AG08395 (cell line): ENCODE measurements at regions not wholly inside any gene's neighbourhood (a gene's known extent, or its start where the extent isn't known, plus 50 kb on each side); places are given as distances from the start of the nearest gene placed in this dataset.

Source experiments
- DNase-seq: peaks from one replicate; pipeline ENCODE4 v3.0.0; 2012; ENCODE audit warnings: mixed read lengths, low spot score

- DNase-seq = no peak
Observed at GRCh38 chr11:19519912-19520641, 192.6 kb upstream of the NAV2 start.

DNA sequence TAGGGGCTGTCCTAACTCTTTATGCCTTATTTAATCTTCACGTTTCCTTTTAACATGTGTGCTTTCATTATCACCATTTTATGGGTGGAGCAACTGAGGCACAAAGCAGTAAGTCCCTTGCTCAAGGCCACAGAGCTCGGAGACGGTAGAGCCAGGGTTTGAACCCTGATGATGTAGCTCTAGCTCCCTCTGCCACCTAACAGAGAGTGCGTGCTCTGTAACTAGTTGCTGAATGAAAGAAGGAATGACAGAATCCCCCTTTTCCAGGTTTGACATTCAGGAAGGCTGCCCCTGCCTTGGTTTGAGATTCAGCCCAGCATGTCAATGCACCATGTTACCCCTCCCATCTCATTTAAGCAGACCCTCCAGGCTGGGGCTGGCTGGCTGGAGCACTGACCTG is 193.3 kb upstream of the NAV2 start:
- DNase-seq = no peak

GRCh38 chr11:19513253-19513652 is 199.4 kb upstream of the NAV2 start:
- no peak for DNase-seq

DNA sequence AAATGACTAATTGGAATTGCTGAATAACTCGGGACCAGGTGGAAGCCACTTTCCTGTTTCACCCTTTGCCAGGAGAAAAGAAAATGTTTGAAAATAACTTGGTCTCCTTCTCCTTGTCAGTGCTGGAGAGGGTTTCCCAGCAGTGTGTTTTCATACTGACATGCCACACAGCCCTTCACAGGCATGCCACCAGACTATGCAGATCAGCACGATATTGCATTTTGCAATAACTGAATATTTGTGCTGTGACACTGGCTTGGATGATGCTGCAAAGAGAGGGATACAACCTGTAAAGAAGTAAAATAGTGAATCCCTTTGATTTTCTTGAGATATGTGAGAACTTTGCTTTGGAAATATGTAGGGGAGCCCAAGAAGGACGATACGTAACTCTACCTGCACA is 200.0 kb upstream of the NAV2 start:
- DNase-seq = no peak

- DNase-seq = no peak
Observed at GRCh38 chr11:19511413-19512183, 201.0 kb upstream of the NAV2 start.

GRCh38 chr11:19511066-19511412 is 201.6 kb upstream of the NAV2 start:
- no peak for DNase-seq

GRCh38 chr11:19510468-19510867 is 202.2 kb upstream of the NAV2 start:
- DNase-seq = no peak

GRCh38 chr11:19509215-19509614 is 203.4 kb upstream of the NAV2 start:
- no peak for DNase-seq

GRCh38 chr11:19508165-19508564 is 204.5 kb upstream of the NAV2 start:
- peak; percentile 66 for DNase-seq

DNA sequence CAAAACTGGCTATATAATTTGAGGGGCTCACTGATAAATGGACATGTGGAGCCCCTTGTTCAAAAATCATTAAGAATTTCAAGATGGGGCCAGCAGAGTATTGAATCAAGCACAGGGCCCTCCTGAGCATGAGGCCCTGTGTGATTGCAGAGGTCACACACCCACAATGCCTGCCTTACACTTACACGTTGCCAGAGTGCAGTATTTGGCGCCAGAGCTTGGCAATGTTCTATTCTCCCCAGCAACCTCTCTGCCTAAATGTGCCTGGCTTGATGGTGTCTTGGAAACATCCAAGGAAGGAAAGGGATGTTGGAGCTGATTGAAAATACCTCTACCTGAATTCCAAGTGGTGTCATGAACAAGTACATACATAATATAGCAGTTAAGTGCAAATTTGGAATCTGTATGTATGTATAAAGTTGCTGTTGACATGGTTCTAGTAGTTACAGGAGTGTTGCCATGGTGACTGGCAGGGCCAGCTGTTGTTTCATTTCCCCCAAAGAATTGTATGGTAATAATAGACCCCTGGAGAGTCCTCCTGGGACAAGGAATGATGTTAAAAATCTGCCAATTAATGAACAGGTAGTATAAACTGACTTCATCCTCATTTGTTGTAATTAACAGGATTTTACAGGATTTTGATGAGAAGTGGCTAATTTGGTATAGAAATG is 205.7 kb upstream of the NAV2 start:
- DNase-seq = no peak

DNA sequence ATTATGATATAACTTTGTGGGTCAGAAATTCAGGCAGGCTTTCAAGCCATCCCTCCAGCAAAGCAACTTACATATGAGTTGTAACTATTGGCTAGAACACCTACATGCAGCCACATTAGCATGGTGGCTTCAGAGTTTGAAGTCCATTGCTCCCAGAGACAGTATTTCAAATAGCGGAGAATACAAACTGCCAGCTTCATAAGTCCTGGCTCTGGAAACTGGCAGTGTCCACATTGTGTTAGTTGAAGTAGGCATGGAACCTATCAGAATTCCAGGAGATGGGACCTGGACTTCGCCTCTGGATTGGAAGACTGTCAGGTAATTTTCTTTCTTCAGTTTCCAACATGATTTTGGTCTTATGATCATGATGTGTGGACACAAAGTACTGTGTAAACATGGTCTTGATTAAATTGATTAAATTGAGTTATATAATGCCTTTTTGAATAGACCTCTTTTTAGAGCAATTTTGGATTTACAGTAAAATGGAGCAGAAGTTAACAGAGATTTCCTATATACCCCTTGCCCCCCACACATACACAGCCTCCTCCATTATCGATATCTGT is 209.9 kb upstream of the NAV2 start:
- DNase-seq = no peak

- no peak for DNase-seq
Observed at GRCh38 chr11:19501631-19502030, 211.0 kb upstream of the NAV2 start.

- DNase-seq = peak; percentile 80
Observed at GRCh38 chr11:19499999-19500398, 212.6 kb upstream of the NAV2 start.

DNA sequence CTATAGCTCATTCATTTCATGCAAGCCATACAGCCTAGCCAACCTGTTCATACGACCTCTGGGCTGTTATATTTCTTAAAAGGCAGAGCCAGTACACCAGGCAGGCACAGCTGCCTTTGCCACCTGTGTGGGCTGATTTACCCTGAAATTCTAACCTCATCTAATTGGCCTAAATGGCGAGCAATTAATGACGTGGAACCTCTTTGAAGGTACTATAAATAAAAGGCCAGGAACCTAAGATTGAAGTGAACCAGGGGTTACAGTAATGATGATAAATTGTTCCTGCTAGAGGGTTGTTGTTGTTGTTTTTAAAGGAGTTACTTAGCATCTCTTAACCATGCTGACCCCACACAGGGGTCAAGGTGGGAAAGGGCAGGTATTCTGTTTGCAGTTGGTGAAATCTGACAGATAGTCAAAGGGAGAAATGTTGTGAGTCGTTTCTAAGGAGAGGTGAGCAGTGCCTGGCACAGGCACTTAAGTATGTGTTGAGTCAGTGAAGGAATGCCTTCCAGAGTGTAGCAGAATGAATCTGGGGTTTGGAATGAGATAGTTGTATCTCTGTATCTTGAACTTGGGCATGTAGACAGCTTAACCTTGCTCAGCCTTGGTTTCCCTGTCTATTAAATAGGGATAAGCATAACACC is 213.5 kb upstream of the NAV2 start:
- DNase-seq = peak; percentile 82

DNA sequence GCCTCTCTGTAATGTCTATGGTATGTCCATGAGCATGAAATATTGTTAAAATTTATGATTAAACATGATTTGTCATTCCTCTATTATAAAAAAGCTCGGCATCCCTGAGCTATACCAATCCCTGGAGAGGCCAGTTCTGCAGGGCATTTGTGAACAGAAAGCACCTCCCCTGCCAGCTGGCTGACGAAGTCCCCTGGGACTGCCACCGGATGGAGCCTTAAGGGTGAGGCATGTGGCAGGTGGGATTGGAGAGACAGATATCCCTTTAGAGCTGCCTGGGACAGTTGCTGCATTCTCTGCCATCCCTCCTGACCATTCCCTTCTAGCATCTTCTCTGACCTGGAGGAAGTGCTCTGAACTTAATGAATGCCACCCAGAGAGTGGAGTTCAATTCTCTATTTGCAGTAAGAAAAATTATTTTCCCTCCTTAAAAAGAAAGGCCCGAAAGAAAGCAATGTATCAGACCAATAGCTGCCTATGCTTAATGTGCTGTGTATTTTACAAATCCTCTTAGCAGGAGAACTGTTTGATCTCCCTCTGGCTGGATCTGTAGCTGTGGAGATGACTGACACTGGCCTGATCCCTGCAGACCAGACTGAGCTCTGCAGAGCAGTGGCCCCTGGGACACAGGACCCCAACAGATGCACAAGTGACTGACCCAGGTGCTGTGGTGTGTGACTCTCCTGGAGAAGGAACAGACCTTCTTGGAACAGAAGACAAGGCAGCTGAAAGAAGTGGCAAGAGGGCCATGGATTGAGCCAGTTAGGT is 219.0 kb upstream of the NAV2 start:
- DNase-seq = no peak

DNA sequence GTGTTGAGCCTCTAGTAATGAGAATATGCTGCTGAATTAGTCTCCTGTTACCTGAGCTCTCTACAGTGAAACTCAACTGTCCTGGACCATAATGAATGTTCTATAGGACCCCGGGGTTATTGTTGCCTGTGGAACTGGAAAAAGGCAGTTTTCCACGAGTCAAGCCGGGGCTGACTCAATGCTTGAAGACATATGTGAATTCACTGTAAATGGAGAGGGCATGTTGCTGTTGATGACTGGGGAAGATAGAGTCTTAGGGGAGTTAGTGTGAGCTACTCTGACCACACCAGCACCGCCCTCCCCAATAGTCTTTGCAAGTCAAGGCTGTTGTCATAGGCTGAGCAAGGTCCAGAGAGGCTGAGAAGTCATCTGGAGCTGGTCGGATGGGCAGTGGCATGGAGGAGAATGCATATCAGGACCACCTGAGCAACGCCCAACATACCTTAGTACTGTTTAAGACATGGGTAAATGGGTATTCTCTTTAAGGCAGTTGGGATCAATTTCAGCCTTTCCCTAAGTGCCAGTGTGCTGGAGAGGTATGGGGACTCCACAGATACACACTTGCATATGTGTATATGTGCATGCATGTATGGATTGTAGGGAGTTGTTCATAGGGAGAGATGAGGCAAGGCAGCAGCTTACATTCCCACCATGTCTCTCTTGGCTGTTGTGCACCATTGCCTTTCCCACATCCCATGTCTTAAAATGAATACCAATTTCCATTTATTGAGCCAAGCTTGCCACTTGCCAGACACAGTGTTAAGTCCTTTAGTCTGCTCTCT is 230.1 kb upstream of the NAV2 start:
- DNase-seq = no peak

GRCh38 chr11:19480540-19480939 is 232.1 kb upstream of the NAV2 start:
- DNase-seq = no peak

DNA sequence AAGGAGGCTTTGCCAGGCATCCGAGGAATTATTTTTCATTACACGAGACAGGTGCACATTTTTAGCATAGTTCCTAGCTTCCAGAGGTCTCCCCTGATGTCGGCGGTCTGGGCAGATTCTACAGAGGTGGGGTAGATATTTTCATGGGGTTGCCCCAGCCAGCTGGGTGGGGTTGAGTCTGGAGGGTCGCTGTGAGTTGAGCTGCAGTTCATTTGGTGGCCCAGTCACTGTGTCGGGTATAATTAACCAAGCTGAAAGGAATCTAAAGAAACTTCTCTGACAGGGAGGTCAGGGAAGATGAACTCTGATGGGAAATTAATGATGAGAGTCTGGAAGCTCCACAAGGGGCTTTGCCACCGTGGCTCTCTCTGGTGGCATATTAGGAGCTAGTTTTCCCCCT is 233.7 kb upstream of the NAV2 start:
- DNase-seq = no peak

DNA sequence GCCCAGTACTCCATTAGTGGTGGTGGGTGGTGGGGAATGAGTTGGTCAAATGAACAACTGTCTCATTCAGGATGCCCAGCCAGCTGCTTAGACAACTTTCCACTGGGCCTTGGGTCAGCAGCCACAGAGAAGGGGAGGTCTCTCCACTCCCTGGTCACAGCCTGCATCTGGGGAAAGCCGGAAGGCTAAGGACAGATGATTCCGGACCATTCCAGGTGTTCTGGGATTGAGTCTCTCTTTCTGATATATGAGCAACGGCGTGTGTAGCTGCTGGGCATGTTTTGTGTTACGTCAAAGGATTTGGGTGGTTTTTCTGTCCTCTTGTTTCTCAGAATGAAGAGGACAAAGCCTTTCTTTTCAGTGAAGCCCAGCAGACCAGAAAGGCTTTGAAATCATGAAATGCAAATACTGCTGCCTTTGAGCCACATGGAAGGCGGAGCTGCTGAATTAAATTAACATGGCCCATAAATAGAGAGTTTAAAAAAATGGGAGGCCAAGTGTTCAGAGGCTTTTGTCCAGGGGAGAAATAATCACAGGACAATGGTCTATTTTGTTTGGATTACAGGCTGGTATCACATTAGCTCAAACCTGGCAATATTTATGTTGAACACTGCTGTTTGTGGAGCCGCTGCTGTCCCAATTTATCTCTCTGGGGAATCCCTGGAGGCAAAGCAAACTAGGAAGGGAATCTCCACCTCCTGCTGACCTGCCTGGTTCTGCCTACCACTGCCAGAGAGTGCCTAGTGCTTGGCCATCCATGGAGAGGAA is 234.4 kb upstream of the E2F8 start:
- DNase-seq = no peak

DNA sequence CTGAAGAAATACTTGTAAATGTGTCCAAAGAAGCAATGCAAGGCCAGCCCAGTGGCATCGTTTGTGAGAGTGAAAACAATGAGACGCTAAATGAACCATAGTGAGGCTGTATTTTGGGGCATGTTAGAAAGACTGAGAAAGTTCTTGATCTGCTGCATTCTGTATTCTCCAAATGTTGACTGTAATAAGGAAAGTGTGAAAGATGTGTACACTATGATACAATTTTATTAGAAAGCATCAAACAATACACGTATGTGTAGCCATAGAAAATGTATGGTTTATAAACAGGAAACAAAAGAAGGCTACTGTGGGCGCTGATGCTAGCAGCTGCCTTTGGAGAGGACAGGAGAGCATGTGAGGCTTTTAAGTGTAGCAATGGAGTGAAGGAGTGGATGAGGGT is 233.5 kb upstream of the E2F8 start:
- no peak for DNase-seq
